ENCODE measurements at regions not wholly inside any gene's neighbourhood (a gene's known extent, or its start where the extent isn't known, plus 50 kb on each side); places are given as distances from the start of the nearest gene placed in this dataset.

DNA sequence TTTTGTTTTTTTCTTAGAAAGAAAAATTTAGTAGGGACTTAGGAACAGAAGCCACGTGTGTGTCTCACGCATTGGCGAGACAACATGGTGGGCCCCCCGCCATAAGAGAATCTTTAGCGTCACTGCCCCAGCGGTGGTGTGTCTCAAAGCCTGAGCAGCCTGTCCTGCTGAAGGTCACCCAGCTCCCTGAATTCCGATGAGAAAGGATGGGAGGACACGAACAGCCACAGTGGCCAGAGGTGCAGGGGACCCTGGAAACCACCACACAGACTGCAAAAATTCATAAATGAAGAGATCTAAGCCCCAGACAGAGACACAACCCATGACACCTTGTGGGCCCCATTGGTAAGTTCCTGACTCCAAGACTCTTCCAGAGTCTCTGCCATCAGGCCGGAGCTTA, 266.1 kb upstream of the RAB6C start:
- no peak for DNase-seq (ENCODE audit: low read depth, low spot score)
- no peak overlapping the region for H3K27ac ChIP-seq

DNA sequence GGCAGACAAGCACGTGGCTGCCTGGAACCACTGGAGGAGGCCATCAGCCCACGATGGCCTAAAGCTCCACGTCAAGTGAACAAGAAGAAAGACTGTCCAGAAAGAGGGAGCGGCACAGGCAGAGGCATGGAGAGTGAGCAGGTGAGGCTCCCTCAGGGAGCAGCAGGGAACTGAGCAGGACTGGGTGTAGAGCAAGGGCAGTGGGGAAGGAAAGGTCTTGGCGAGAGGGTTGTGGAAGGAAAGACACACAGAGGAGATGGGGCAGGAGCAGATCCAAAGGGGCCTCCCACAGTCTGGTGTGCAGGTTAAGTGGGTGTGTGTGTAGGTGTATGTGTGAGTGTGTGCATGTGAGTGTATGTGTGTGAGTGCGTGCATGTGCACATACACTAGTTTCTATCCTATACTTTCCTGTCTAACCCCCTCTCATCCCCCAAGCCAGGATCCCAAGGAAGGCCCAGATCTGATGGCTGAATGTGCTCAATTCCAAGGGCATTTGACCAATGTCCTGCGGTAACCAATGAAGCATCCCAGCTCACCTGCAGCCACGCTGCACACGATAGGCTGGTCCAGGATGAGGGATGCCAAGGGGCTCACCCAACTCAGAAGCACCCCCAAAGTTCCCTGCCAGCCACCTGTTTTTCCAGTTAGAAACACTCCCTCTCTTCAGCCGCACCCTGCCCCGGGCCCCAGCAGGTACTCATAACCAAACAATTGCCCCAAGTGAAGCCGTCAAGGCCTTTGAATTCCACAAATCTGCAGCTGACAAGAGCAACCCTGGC, 262.5 kb upstream of the RAB6C start:
- H3K27ac ChIP-seq = no peak overlapping the region
- DNase-seq (ENCODE audit: low read depth, low spot score) = no peak

DNA sequence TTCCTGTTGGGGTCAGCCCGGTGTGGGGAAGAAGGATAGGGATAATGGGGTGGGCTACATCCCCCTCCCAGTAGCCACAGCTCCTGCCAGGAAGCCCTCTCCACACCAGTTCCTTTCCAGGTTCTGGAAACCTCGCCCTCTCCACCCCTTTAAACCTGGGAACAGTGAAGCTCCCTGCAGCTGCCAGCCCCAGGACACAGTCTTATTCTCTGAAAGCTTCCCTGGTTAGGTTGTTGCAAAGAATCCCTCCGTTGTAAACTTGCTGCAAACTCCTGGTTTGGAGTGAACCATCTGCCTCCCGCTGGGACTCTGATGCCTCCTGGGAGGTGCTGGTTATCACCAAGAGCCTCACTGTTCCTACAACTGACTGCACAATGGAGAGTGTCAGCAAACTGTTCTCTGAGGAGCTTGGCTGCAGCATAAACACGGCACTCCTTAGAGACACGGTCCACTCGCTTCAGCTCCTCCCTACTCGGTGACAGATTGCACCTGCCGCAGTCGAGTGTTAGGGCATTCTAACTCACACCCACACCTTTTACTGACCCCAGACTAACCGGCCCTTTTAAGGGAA, 261.8 kb upstream of the RAB6C start:
- DNase-seq (ENCODE audit: low read depth, low spot score) = no peak

DNA sequence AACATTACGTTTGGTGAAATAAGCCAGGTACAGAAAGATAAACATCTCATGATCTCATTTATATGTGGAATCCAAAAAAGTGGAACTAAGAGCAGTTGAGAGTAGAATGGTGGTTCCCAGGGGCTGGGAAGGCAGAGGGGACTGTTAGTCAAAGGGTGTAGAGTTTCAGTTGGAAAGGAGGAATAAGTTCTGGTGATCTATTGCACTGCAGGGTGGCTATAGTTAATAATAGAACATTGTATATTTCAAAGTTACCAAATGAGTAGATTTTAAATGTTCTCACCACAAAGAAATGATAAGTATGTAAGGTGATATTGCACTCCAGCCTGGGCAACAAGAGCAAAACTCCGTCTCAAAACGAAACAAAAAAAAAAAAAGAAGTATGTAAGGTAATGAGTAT, 260.1 kb upstream of the RAB6C start:
- DNase-seq (ENCODE audit: low read depth, low spot score) = no peak
- no peak overlapping the region for H3K27ac ChIP-seq

More for the DNA sequence above, 261.8 kb upstream of the RAB6C start:
- no peak overlapping the region for H3K27ac ChIP-seq

DNA sequence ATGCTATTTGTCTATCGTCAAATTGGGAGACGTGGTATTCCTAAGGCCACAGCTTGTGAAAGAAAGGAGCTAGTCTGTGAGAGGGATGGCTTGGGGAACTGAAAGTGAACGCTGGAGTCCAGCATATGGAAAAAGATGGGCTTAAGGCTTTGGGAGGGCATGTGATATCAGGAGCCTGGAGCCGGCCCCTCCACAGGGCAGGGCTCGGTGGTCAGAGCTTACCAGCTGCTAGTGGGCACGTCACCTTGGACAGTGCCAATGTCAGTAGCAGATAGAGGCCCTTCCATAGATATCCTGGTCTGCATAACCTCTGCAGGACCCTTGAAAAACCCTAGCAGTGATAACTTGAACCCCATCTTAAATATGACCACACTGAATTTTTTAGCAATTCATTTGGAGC, 259.1 kb upstream of the RAB6C start:
- DNase-seq (ENCODE audit: low read depth, low spot score) = no peak
- H3K27ac ChIP-seq = no peak overlapping the region

DNA sequence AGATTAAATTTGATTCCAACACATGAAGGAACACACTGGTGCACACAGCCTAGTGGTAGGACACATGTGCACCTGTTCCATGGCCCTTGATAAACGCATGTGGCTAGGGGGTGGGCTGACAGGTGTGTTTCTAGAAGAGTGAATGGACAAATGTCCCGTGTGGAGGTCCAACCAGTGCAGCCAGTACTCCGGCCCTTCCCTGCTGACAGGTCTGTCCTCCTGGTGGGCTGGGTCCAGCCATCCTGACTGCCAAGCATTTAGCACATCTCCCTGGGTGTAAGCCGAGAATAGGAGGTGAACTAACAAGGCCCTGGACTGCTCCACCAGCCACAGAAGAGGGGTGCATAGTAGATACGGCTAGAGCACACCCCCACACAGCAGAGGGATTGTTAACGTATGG, 258.7 kb upstream of the RAB6C start:
- H3K27ac ChIP-seq = no peak overlapping the region
- DNase-seq (ENCODE audit: low read depth, low spot score) = no peak

DNA sequence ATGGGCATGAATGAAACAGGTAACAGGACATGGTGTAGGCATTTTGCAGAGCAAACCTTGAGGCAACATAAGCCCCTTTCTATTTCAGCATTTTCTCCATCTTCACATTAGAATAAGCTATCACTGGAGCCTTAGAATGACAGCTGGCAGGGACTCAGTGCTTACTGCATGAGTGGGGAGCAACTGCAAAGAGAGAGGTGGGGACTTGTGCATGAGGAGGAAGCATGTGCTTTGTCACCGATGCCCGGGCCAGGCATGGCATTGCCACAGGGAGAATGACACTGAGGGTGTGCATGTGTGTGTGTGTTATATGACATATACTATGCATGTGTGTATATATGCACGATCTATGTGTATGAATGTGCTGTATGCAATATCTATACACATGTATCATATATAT, 258.2 kb upstream of the RAB6C start:
- DNase-seq (ENCODE audit: low read depth, low spot score) = no peak

DNA sequence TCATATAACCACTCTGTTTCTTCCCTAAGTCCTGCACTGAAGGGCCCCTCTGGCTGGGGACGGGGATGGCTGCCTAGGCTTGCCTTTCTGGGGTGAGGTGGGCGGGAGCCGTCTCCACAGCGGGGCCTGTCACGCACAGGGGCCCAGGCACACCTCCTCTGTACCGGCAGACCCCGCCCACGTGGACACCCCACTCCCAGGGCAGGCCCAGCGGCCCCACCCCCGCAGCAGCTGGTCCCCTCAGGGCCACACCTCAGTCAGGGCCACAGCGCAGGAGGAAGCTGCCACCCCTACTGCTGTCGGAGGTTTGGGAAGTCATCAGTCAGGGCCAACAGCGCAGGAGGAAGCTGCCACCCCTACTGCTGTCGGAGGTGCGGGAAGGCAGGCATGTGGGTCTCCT, 257.6 kb upstream of the RAB6C start:
- no peak overlapping the region for H3K27ac ChIP-seq

More for the DNA sequence above, 258.2 kb upstream of the RAB6C start:
- no peak overlapping the region for H3K27ac ChIP-seq

DNA sequence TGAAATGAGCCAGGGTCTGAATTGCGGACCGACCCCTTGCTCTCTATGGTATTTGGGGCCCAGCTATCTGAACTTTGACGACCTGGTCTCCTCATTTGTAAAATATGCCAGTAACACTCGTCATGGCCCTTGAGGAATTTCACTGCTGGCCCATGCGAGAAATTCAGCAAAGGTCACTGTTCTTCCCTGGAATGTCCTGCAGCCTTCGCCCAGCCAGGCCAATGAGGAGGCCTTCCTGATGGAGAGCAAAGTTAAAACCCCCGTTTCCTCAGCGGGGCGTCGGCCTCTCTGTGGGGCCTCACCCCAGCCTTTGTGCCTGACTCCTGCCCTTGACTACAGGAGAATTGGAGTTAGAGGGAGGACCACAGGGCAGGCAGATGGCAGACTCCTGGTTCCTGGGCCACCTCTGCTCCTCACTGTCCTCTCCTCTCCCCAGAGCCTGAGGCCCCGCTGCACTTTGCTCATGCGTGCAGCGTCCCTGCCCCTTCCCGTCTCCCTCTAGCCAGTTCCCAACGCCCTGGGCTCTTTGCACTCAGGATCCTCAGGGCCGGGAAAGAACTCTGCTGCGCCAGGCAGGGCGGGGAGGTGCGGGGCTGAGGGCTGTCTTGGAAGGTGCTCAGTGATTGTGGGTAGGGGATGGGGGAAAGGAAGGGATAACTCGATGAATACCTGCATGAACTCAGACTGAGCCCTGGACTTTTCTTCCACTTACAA, 257.0 kb upstream of the RAB6C start:
- no peak for DNase-seq (ENCODE audit: low read depth, low spot score)
- H3K27ac ChIP-seq = no peak overlapping the region

More for the DNA sequence above, 257.6 kb upstream of the RAB6C start:
- no peak for DNase-seq (ENCODE audit: low read depth, low spot score)

DNA sequence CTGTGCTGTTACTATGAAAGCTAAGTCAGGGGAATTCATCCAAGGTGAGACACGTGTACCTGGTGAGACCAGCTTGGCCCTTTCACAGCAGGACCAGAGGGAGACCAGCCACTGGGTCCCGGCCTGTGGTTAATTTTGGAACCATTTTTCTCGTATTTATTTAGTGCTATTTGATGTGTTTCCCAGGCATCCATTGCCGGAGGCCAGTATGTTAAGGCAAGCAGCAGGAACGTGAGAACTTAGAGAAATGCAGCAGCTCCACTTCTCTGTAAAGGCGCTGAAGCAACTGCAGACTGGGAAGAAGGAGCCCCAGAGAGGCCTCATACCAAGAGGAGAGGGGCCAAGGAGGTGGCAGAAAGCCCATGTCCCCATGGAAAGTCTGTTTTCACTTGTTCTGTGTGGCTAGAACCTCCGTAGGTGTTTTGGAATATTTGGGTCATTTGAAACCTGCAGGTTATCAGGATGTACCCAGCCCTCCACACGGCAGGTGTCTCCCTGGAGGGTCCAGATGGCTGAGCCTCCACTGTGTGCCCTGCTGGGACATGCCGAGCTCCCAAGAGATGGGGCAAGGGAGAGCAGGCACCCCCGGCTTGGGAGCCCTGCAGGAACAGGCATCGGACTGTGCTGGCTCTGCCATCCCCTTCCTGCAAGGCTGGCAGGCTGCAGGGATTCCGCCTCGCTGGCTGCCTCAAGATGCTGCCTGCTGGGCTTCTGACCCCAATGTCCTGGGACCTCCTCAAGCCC, 256.0 kb upstream of the RAB6C start:
- DNase-seq (ENCODE audit: low read depth, low spot score) = no peak
- H3K27ac ChIP-seq = no peak overlapping the region

DNA sequence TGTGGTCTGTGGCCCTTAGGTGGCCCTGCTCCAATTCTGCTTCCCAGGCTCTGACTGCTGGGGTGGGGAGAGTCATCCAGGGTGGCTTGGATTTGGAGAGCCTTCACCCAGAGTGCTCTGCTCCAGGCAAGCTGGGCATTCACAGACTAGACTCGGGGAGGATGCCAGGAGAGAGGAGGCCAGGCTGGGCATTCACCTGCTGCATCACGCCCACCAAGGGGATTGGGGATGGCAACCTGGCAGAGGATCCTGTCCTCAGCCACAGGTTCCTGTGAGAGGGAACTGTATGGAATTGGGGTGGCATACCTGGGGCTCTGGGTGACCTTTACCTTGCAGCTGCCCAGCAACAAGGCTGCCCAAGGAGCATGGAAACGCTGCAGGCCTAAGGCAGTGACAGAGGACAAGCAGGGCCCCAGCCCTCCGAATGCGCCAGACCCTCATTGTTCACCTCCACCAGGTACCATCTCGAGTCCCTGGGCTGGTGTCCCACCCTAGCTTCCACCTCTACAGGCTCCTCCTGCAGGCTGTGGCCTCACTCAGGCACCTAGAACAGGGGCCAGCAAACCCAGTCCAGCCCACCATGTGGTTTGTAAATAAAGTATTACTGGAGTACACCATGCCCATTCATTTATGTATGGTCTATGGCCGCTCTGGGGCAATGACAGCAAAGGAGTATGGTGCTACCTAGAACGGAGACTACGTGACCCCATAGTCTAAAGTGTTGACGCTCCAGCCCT, 255.3 kb upstream of the RAB6C start:
- H3K27ac ChIP-seq = no peak overlapping the region
- no peak for DNase-seq (ENCODE audit: low read depth, low spot score)

DNA sequence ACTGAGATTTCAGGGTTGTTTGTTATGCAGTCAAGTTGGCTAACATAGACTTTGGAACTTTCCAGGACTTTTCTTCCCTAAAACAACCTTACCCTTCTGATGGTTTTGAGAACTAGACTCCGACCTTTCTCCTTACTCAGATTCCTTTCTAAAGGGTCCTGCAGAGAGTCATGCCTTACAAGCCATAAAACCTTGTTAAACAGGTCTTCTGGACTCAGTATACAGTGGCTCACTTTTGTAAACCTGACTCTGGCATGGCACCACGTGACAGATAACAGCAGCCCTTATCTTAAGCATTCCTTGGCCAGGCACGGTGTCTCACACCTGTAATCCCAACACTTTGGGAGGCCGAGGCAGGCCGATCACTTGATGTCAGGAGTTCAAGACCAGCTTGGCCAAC, 253.2 kb upstream of the RAB6C start:
- DNase-seq (ENCODE audit: low read depth, low spot score) = no peak
- no peak overlapping the region for H3K27ac ChIP-seq

DNA sequence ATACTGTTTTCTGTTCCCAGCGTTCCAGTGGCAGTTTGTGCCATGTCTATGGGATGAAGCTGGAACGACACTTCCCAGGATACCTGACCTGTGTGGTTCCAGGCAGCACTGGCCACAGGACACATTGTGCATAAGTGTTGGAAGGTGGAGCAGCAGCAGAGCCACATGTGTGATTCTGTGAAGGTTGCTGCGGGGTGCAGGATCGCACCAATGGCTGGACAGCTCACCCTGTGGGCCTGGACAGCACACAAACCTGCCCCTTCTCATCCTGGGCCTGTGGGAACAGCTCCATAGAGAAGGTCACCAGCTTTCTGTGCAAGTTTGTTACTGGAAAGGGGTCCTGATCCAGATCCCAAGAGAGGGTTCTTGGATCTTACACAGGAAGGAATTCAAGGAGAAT, 252.2 kb upstream of the RAB6C start:
- DNase-seq (ENCODE audit: low read depth, low spot score) = no peak
- H3K27ac ChIP-seq = no peak overlapping the region

DNA sequence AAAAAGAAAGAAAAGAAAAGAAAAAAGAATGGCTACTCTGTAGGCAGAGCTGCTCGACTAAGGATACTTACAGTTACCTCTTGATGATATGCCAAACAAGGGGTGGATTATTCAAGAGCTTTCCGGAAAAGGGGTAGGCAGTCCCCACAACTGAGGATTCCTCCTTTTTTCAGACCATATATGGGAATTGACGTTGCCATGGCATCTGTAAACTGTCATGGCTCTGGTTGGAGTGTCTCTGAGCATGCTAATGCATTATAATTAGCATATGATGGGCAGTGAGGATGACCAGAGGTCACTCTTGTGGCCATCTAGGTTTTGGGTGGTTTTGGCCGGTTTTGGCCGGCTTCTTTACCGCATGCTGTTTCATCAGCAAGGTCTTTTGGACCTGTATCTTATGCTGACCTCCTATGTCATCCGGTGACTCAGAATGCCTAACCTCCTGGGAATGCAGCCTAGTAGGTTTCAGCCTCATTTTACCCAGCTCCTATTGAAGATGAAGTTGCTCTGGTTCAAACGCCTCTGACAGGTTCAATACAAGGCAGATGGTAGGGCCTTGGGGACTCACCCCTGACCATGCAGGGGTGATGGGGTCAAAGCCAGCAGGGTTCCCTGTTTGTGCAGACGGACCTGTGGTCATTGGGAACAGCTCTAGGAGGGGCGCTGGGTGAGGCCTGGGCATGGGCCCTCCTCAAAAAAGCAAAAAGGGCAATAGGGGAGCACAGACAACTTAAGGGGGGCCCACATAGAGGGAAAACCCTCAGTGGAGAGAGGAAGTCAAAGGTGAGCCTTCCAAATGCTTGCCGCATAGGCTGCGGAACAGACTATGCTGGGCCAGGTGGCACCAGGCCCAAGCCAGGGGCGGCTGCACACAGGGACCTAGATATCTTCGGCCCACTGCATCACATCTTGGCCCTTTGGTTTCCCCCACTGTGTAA, 251.2 kb upstream of the RAB6C start:
- H3K27ac ChIP-seq = no peak overlapping the region

DNA sequence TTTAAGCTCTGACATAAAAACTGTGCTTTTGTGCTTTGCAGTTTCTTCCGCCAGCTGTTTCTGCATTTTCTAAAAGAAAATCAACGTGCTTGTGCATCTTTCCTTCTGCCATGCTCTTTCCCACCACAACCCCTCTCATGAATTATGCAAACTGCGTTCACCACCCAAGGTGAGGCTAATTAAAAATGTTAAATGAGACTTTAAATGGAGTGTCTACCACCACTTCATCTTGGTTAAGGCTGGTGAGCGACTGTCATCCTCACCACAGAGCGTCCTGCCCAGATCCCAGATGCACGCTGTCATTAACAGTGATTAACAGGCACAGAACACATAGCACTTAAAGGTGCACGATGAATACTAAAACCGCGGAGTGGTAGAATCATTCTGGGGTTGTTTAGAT, 250.5 kb upstream of the RAB6C start:
- no peak for DNase-seq (ENCODE audit: low read depth, low spot score)
- no peak overlapping the region for H3K27ac ChIP-seq

More for the DNA sequence above, 251.2 kb upstream of the RAB6C start:
- no peak for DNase-seq (ENCODE audit: low read depth, low spot score)

DNA sequence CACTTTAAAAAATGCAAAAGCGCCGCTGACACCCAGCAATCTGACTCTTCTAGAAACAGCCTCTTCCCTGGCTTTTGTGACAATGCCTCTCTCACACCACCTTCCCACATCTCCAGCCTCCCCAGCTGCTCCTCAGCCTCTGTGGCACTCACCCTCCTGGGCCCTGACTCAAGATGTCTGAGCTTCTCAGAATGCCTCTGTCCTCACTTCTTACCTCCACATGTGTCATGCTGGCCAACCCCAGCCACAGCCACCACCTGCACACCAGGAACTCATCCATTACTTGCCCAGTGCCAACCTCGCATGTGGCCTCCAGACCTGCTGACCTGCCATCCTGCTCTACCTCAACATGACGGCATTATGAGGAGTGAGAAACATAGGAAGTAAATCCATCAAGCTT, 249.8 kb upstream of the RAB6C start:
- no peak overlapping the region for H3K27ac ChIP-seq
- no peak for DNase-seq (ENCODE audit: low read depth, low spot score)

DNA sequence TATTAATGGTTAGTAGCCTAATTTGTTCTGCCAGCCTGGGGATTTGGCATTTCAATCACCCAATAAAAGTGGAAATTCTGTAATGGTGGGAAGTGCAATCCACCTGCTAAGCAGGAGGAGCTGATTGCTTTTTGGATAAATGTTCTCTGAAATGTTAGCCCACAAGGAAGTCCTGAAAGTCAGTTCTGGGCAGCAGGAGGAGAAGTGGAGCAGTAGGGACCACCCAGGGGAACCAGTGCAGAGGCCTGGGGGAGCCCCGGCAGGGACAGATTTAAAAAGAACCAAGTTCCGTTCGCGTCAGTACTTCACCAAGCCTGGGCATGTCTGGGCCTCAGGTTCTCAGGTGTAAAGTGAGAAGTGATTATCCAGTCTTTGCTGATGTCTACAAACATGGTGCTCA, 248.5 kb upstream of the RAB6C start:
- DNase-seq (ENCODE audit: low read depth, low spot score) = no peak
- no peak overlapping the region for H3K27ac ChIP-seq

DNA sequence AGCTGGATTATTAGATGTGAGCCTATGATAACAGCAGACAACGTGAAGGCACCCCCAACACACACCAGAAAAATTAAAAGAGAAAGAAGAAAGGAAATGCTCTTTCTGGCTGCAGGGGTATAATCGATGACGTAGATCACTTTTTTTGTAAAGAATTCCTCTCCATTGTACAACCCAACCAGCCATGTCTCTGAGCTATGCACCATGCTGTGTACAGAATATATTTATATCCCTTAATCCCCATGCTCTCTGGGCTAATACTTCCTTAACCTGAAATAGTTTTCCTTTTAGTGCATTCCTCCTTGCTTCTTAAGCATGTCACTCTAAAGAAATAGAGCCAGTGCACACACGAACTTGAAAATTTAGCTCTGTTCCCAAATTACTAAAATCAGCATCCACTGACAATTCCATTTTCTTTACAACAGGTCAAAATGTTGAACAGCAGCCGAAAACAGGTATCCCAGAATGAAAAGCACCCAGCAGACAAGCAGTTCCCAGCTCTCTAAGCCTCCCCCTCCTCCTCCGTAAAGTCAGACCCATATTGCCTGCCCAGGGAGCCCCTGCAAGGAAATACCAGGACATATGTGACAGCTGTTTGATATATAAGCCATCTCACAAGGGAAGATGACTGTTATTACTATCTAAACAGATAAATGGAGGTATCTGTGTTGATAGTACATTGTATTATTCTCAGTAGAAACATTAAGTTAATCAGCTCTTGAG, 247.4 kb upstream of the RAB6C start:
- no peak overlapping the region for H3K27ac ChIP-seq
- no peak for DNase-seq (ENCODE audit: low read depth, low spot score)

Data from epithelial cell of prostate (primary cell).